Astrocyte (in vitro differentiated cells and primary cell): ENCODE measurements at regions not wholly inside any gene's neighbourhood (a gene's known extent, or its start where the extent isn't known, plus 50 kb on each side); places are given as distances from the start of the nearest gene placed in this dataset.

ENCODE experiments used
- DNase-seq: peaks from one replicate; pipeline ENCODE4 v3.0.0-alpha.2; 2010; ENCODE audit warnings: low read depth
- FAIRE-seq: peaks from 2 replicates; lab custom pipeline; 2011; peaks lifted over from hg19 to GRCh38; lab: Jason Lieb, UNC
- H2AFZ ChIP-seq: 2 replicates; pipeline ENCODE4 v1.6.0; 2012; ENCODE audit warnings: low read depth, low read length, inconsistent platforms
- H3K27ac ChIP-seq: 2 replicates; pipeline ENCODE4 v1.5.1; 2011; ENCODE audit warnings: low read depth, low read length, inconsistent platforms
- H3K27me3 ChIP-seq: 2 replicates; pipeline ENCODE4 v1.6.0; 2011; ENCODE audit warnings: low read length, inconsistent platforms; ENCODE audit not compliant: insufficient read depth
- H3K36me3 ChIP-seq: 2 replicates; pipeline ENCODE4 v1.5.1; 2011; ENCODE audit warnings: low read length, inconsistent platforms; ENCODE audit not compliant: insufficient read depth
- H3K4me1 ChIP-seq: 2 replicates; pipeline ENCODE4 v1.5.1; 2011; ENCODE audit warnings: low read length, inconsistent platforms; ENCODE audit not compliant: insufficient read depth
- H3K4me2 ChIP-seq: 2 replicates; pipeline ENCODE4 v1.6.0; 2012; ENCODE audit warnings: low read length, inconsistent platforms
- H3K4me3 ChIP-seq: 2 replicates; pipeline ENCODE4 v1.5.1; 2011; ENCODE audit warnings: low read depth, mild to moderate bottlenecking, low read length, inconsistent platforms; ENCODE audit not compliant: insufficient read depth
- H3K79me2 ChIP-seq: 2 replicates; pipeline ENCODE4 v1.6.0; 2012; ENCODE audit warnings: mild to moderate bottlenecking, low read length, inconsistent platforms; ENCODE audit not compliant: insufficient read depth
- H3K9ac ChIP-seq: 2 replicates; pipeline ENCODE4 v1.6.0; 2012; ENCODE audit warnings: mild to moderate bottlenecking, low read length, inconsistent platforms
- H3K9me3 ChIP-seq: 2 replicates; pipeline ENCODE4 v1.5.1; 2012; ENCODE audit warnings: low read depth, mild to moderate bottlenecking, low read length, inconsistent platforms; ENCODE audit not compliant: insufficient read depth
- H4K20me1 ChIP-seq: 2 replicates; pipeline ENCODE4 v1.6.0; 2012; ENCODE audit warnings: low read length, inconsistent platforms; ENCODE audit not compliant: insufficient read depth
- H3K27ac Mint-ChIP-seq: one replicate; pipeline ENCODE4 v1.8.0; 2021; ENCODE audit warnings: mild to moderate bottlenecking, mixed read lengths; ENCODE audit not compliant: unreplicated experiment
- H3K27me3 Mint-ChIP-seq: one replicate; pipeline ENCODE4 v1.8.0; 2021; ENCODE audit warnings: low read depth, mixed read lengths; ENCODE audit not compliant: unreplicated experiment
- H3K36me3 Mint-ChIP-seq: one replicate; pipeline ENCODE4 v1.8.0; 2021; ENCODE audit warnings: low read depth, mixed read lengths; ENCODE audit not compliant: unreplicated experiment
- H3K4me1 Mint-ChIP-seq: one replicate; pipeline ENCODE4 v1.8.0; 2021; ENCODE audit warnings: low read depth, mixed read lengths; ENCODE audit not compliant: unreplicated experiment
- H3K4me3 Mint-ChIP-seq: one replicate; pipeline ENCODE4 v1.8.0; 2021; ENCODE audit warnings: mild to moderate bottlenecking, moderate library complexity, mixed read lengths; ENCODE audit not compliant: unreplicated experiment
- H3K9me3 Mint-ChIP-seq: one replicate; pipeline ENCODE4 v1.8.0; 2021; ENCODE audit warnings: mild to moderate bottlenecking, mixed read lengths; ENCODE audit not compliant: unreplicated experiment
- CTCF ChIP-seq: IDR thresholded peaks from 2 replicates; pipeline ENCODE4 v1.5.1; 2011; ENCODE audit warnings: low read depth, mild to moderate bottlenecking, inconsistent platforms, low read length, moderate library complexity; ENCODE audit not compliant: insufficient read depth
- EZH2 ChIP-seq: IDR thresholded peaks from 2 replicates; pipeline ENCODE4 v1.6.1; 2012; ENCODE audit warnings: mild to moderate bottlenecking, low read length, inconsistent platforms; ENCODE audit not compliant: insufficient read depth

- Histone ChIP-seq H3K4me2 (no peak overlapping the region), H3K36me3 (no peaks in the 10 kb centered on the region), H3K27ac (no peak overlapping the region), H3K27me3 (no peaks in the 10 kb centered on the region), H3K4me3 (no peak overlapping the region), H3K79me2 (no peaks in the 10 kb centered on the region), H4K20me1 (no peaks in the 10 kb centered on the region), H2AFZ (no peak overlapping the region), H3K9me3 (no peaks in the 10 kb centered on the region), H3K9ac (no peak overlapping the region), H3K4me1 (no peaks in the 10 kb centered on the region)
- no peak overlapping the region for H3K4me3 Mint-ChIP-seq
- TF ChIP-seq CTCF (no peak), EZH2 (no peak)
- H3K27me3 Mint-ChIP-seq = no peaks in the 10 kb centered on the region
- H3K36me3 Mint-ChIP-seq = no peaks in the 10 kb centered on the region
- H3K27ac Mint-ChIP-seq = no peak overlapping the region
- DNase-seq (no peak), FAIRE-seq (no peak)
- no peaks in the 10 kb centered on the region for H3K4me1 Mint-ChIP-seq
- no peaks in the 10 kb centered on the region for H3K9me3 Mint-ChIP-seq
These were observed 570.1 kb upstream of the ACTRT1 start for GRCh38 chrX:128622296-128622695.

GRCh38 chrX:128619490-128619889, 567.3 kb upstream of the ACTRT1 start:
- Mint-ChIP-seq H3K36me3 (no peaks in the 10 kb centered on the region), H3K27ac (no peak overlapping the region)
- DNase-seq = no peak

More at GRCh38 chrX:128619490-128619889, 567.3 kb upstream of the ACTRT1 start:
- H3K4me1 ChIP-seq = no peaks in the 10 kb centered on the region
- H3K9me3 Mint-ChIP-seq = no peaks in the 10 kb centered on the region
- no peaks in the 10 kb centered on the region for H3K36me3 ChIP-seq
- H3K4me2 ChIP-seq = no peak overlapping the region
- no peak overlapping the region for H3K9ac ChIP-seq
- no peak overlapping the region for H3K4me3 ChIP-seq
- TF ChIP-seq EZH2 (no peak), CTCF (no peak)
- no peaks in the 10 kb centered on the region for H3K27me3 ChIP-seq
- H2AFZ ChIP-seq = no peak overlapping the region
- no peaks in the 10 kb centered on the region for H3K4me1 Mint-ChIP-seq
- H3K4me3 Mint-ChIP-seq = no peak overlapping the region
- no peaks in the 10 kb centered on the region for H3K9me3 ChIP-seq
- FAIRE-seq = no peak
- H3K27me3 Mint-ChIP-seq = no peaks in the 10 kb centered on the region
- H3K27ac ChIP-seq = no peak overlapping the region
- no peaks in the 10 kb centered on the region for H3K79me2 ChIP-seq
- H4K20me1 ChIP-seq = no peaks in the 10 kb centered on the region
